ENCODE measurements at regions not wholly inside any gene's neighbourhood (a gene's known extent, or its start where the extent isn't known, plus 50 kb on each side); places are given as distances from the start of the nearest gene placed in this dataset.

GRCh38 chr2:17373741-17374140 is 144.5 kb downstream of the RAD51AP2 start:
- Histone ChIP-seq H3K27ac (no peak overlapping the region), H3K4me1 (no peaks in the 10 kb centered on the region), H3K36me3 (no peaks in the 10 kb centered on the region), H3K9me3 (no peaks in the 10 kb centered on the region), H3K27me3 (no peaks in the 10 kb centered on the region), H3K4me3 (no peak overlapping the region)
- TF ChIP-seq CTCF (IDR thresholded peaks at IDR 0.05) (no peak), POLR2A (IDR thresholded peaks at IDR 0.05) (no peak), POLR2AphosphoS5 (IDR thresholded peaks at IDR 0.05) (no peak)
- DNase-seq (ENCODE audit: low spot score in 2 of 2), result no peak
- intact Hi-C loops (cut with DNase I; ENCODE audit: low total_unique reads), result no loop called here

- intact Hi-C loops (cut with DNase I; ENCODE audit: low total_unique reads), result no loop called here
- H3K4me3 ChIP-seq, result no peak overlapping the region
- DNase-seq (ENCODE audit: low spot score in 2 of 2), result no peak
- H3K9me3 ChIP-seq, result no peaks in the 10 kb centered on the region
- no peaks in the 10 kb centered on the region for H3K36me3 ChIP-seq
- no peaks in the 10 kb centered on the region for H3K4me1 ChIP-seq
- no peak overlapping the region for H3K27ac ChIP-seq
- TF ChIP-seq CTCF (IDR thresholded peaks at IDR 0.05) (no peak), POLR2A (IDR thresholded peaks at IDR 0.05) (no peak), POLR2AphosphoS5 (IDR thresholded peaks at IDR 0.05) (no peak)
- H3K27me3 ChIP-seq, result no peaks in the 10 kb centered on the region
These were observed 145.2 kb downstream of the RAD51AP2 start for GRCh38 chr2:17373041-17373440.

- intact Hi-C loops (cut with DNase I; ENCODE audit: low total_unique reads), result no loop called here
- no peak for DNase-seq (ENCODE audit: low spot score in 2 of 2)
- Histone ChIP-seq H3K27ac (no peak overlapping the region), H3K36me3 (no peaks in the 10 kb centered on the region), H3K9me3 (no peaks in the 10 kb centered on the region), H3K4me1 (no peaks in the 10 kb centered on the region), H3K4me3 (no peak overlapping the region), H3K27me3 (no peaks in the 10 kb centered on the region)
- TF ChIP-seq CTCF (IDR thresholded peaks at IDR 0.05) (no peak), POLR2A (IDR thresholded peaks at IDR 0.05) (no peak)
These were observed 154.4 kb downstream of the RAD51AP2 start for GRCh38 chr2:17363846-17364245.

- Histone ChIP-seq H3K36me3 (no peaks in the 10 kb centered on the region), H3K9me3 (no peaks in the 10 kb centered on the region), H3K4me3 (no peak overlapping the region), H3K4me1 (no peaks in the 10 kb centered on the region), H3K27ac (no peak overlapping the region), H3K27me3 (no peaks in the 10 kb centered on the region)
- intact Hi-C loops (cut with DNase I; ENCODE audit: low total_unique reads), result no loop called here
- no peak for DNase-seq (ENCODE audit: low spot score in 2 of 2)
- TF ChIP-seq POLR2A (IDR thresholded peaks at IDR 0.05) (no peak), CTCF (IDR thresholded peaks at IDR 0.05) (no peak), POLR2AphosphoS5 (IDR thresholded peaks at IDR 0.05) (no peak)
These were observed 155.3 kb downstream of the RAD51AP2 start for GRCh38 chr2:17362956-17363355.

GRCh38 chr2:17355608-17356329 is 162.5 kb downstream of the RAD51AP2 start:
- no peaks in the 10 kb centered on the region for H3K36me3 ChIP-seq

More at GRCh38 chr2:17355608-17356329, 162.5 kb downstream of the RAD51AP2 start:
- no peaks in the 10 kb centered on the region for H3K27me3 ChIP-seq
- no peak overlapping the region for H3K4me3 ChIP-seq
- intact Hi-C loops (cut with DNase I; ENCODE audit: low total_unique reads), result loop anchor here (10.0 kb wide), 1 partner anchor 849 kb away; no protein-coding TSS in a partner anchor
- H3K9me3 ChIP-seq, result peaks cover 0 to 2% of the 10 kb centered on the region in 2 donors
- H3K27ac ChIP-seq, result no peak overlapping the region
- no peak for DNase-seq (ENCODE audit: low spot score in 2 of 2)
- TF ChIP-seq POLR2A (IDR thresholded peaks at IDR 0.05), result no peak
- no peak for TF ChIP-seq CTCF (IDR thresholded peaks at IDR 0.05)
- no peak for TF ChIP-seq POLR2AphosphoS5 (IDR thresholded peaks at IDR 0.05)
- no peaks in the 10 kb centered on the region for H3K4me1 ChIP-seq
